WTC11 (cell line): ENCODE measurements at regions not wholly inside any gene's neighbourhood (a gene's known extent, or its start where the extent isn't known, plus 50 kb on each side); places are given as distances from the start of the nearest gene placed in this dataset.

Source experiments
- ETV6 ChIP-seq: sonication (generic); formaldehyde crosslinking; IDR thresholded peaks from 2 replicates; pipeline ENCODE4 v1.8.1; 2022; ENCODE audit warnings: mild to moderate bottlenecking, missing genetic modification reagents
- SP1 ChIP-seq: sonication (generic); formaldehyde crosslinking; conservative IDR thresholded peaks from 2 replicates; pipeline ENCODE4 v1.8.1; 2022; ENCODE audit warnings: missing genetic modification reagents
- TF ChIP-seq, protein P1 (sequence below): sonication (generic); formaldehyde crosslinking; IDR thresholded peaks from 2 replicates; pipeline ENCODE4 v1.8.1; 2023; ENCODE audit warnings: mild to moderate bottlenecking, missing genetic modification reagents, moderate library complexity
- TF ChIP-seq, protein P2 (sequence below): sonication (generic); formaldehyde crosslinking; IDR thresholded peaks from 2 replicates; pipeline ENCODE4 v1.8.1; 2022; ENCODE audit warnings: low read depth, missing genetic modification reagents, borderline replicate concordance
- TF ChIP-seq, protein P3 (sequence below): fragments of 200-600 bp; IDR thresholded peaks from 2 replicates; pipeline ENCODE4 v1.8.0; 2022; ENCODE audit warnings: antibody characterized with exemption
- TF ChIP-seq, protein P4 (sequence below): sonication (generic); formaldehyde crosslinking; IDR thresholded peaks from 2 replicates; pipeline ENCODE4 v1.8.0; 2022; ENCODE audit warnings: missing genetic modification reagents
- TF ChIP-seq, protein P5 (sequence below): sonication (generic); formaldehyde crosslinking; IDR thresholded peaks from 2 replicates; pipeline ENCODE4 v1.8.1; 2022; ENCODE audit warnings: missing genetic modification reagents, borderline replicate concordance

DNA sequence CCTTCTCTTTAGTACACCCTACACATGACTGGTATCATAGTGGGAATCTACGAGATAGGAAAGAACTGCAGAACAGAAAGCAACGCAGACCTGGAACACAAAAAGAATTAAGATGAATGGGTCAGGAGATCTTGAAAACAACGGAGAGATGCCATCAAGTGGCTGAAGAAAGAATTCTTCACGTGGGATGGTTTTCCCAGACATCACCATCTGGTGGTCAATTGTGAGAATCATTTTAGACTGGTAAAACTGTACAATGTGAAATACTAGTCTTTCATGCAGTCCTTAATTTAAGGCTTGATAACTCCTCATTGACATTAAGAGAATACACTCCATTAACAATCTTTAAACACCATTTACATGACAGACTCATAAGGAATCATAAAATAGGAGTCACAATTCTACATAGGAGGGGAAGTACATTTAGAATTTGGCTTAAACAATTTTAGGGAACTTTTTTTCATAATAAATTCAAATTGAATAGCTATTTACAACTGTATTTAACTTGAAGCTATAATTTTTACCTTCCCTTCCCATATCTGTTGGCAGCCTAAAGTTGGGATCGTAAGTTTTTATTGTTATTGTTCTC, 128.4 kb upstream of the TRPM3 start:
- no peak for TF ChIP-seq ETV6
- TF ChIP-seq, protein P1, sequence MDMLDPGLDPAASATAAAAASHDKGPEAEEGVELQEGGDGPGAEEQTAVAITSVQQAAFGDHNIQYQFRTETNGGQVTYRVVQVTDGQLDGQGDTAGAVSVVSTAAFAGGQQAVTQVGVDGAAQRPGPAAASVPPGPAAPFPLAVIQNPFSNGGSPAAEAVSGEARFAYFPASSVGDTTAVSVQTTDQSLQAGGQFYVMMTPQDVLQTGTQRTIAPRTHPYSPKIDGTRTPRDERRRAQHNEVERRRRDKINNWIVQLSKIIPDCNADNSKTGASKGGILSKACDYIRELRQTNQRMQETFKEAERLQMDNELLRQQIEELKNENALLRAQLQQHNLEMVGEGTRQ (CRISPR knock-in tag) = peak; percentile 36; the same call in 1 of the 2 replicates
- TF ChIP-seq, protein P2, sequence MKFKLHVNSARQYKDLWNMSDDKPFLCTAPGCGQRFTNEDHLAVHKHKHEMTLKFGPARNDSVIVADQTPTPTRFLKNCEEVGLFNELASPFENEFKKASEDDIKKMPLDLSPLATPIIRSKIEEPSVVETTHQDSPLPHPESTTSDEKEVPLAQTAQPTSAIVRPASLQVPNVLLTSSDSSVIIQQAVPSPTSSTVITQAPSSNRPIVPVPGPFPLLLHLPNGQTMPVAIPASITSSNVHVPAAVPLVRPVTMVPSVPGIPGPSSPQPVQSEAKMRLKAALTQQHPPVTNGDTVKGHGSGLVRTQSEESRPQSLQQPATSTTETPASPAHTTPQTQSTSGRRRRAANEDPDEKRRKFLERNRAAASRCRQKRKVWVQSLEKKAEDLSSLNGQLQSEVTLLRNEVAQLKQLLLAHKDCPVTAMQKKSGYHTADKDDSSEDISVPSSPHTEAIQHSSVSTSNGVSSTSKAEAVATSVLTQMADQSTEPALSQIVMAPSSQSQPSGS (CRISPR knock-in tag) = no peak
- TF ChIP-seq, protein P3, sequence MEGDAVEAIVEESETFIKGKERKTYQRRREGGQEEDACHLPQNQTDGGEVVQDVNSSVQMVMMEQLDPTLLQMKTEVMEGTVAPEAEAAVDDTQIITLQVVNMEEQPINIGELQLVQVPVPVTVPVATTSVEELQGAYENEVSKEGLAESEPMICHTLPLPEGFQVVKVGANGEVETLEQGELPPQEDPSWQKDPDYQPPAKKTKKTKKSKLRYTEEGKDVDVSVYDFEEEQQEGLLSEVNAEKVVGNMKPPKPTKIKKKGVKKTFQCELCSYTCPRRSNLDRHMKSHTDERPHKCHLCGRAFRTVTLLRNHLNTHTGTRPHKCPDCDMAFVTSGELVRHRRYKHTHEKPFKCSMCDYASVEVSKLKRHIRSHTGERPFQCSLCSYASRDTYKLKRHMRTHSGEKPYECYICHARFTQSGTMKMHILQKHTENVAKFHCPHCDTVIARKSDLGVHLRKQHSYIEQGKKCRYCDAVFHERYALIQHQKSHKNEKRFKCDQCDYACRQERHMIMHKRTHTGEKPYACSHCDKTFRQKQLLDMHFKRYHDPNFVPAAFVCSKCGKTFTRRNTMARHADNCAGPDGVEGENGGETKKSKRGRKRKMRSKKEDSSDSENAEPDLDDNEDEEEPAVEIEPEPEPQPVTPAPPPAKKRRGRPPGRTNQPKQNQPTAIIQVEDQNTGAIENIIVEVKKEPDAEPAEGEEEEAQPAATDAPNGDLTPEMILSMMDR = no peak; the same call in 1 of the 2 replicates
- TF ChIP-seq, protein P4, sequence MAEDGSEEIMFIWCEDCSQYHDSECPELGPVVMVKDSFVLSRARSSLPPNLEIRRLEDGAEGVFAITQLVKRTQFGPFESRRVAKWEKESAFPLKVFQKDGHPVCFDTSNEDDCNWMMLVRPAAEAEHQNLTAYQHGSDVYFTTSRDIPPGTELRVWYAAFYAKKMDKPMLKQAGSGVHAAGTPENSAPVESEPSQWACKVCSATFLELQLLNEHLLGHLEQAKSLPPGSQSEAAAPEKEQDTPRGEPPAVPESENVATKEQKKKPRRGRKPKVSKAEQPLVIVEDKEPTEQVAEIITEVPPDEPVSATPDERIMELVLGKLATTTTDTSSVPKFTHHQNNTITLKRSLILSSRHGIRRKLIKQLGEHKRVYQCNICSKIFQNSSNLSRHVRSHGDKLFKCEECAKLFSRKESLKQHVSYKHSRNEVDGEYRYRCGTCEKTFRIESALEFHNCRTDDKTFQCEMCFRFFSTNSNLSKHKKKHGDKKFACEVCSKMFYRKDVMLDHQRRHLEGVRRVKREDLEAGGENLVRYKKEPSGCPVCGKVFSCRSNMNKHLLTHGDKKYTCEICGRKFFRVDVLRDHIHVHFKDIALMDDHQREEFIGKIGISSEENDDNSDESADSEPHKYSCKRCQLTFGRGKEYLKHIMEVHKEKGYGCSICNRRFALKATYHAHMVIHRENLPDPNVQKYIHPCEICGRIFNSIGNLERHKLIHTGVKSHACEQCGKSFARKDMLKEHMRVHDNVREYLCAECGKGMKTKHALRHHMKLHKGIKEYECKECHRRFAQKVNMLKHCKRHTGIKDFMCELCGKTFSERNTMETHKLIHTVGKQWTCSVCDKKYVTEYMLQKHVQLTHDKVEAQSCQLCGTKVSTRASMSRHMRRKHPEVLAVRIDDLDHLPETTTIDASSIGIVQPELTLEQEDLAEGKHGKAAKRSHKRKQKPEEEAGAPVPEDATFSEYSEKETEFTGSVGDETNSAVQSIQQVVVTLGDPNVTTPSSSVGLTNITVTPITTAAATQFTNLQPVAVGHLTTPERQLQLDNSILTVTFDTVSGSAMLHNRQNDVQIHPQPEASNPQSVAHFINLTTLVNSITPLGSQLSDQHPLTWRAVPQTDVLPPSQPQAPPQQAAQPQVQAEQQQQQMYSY = no peak
- no peak for TF ChIP-seq SP1 (CRISPR knock-in tag)
- TF ChIP-seq, protein P5, sequence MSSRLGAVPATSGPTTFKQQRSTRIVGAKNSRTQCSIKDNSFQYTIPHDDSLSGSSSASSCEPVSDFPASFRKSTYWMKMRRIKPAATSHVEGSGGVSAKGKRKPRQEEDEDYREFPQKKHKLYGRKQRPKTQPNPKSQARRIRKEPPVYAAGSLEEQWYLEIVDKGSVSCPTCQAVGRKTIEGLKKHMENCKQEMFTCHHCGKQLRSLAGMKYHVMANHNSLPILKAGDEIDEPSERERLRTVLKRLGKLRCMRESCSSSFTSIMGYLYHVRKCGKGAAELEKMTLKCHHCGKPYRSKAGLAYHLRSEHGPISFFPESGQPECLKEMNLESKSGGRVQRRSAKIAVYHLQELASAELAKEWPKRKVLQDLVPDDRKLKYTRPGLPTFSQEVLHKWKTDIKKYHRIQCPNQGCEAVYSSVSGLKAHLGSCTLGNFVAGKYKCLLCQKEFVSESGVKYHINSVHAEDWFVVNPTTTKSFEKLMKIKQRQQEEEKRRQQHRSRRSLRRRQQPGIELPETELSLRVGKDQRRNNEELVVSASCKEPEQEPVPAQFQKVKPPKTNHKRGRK (CRISPR knock-in tag) = no peak
